Hepatocyte (in vitro differentiated cells): ENCODE measurements at regions not wholly inside any gene's neighbourhood (a gene's known extent, or its start where the extent isn't known, plus 50 kb on each side); places are given as distances from the start of the nearest gene placed in this dataset.

Source experiments
- DNase-seq: peaks from one replicate; pipeline ENCODE4 v3.0.0-alpha.2; 2016; ENCODE audit warnings: low spot score
- H2AFZ ChIP-seq: fragments of 200-600 bp; sonication (generic); 2 replicates; pipeline ENCODE4 v1.6.0; 2016; ENCODE audit warnings: antibody characterized with exemption, mild to moderate bottlenecking
- H3K27ac ChIP-seq: fragments of 200-600 bp; sonication (generic); 2 replicates; pipeline ENCODE4 v1.5.1; 2016; ENCODE audit warnings: mild to moderate bottlenecking
- H3K27me3 ChIP-seq: fragments of 200-600 bp; sonication (generic); 2 replicates; pipeline ENCODE4 v1.6.1; 2016
- H3K36me3 ChIP-seq: fragments of 200-600 bp; sonication (generic); replicated peaks from 2 replicates; pipeline ENCODE4 v1.5.1; 2016; ENCODE audit warnings: low read depth; ENCODE audit not compliant: insufficient read depth
- H3K4me1 ChIP-seq: fragments of 200-600 bp; sonication (generic); 2 replicates; pipeline ENCODE4 v1.5.1; 2016; ENCODE audit warnings: mild to moderate bottlenecking, moderate library complexity; ENCODE audit not compliant: insufficient read depth
- H3K4me2 ChIP-seq: fragments of 200-600 bp; sonication (generic); 2 replicates; pipeline ENCODE4 v1.6.0; 2016
- H3K4me3 ChIP-seq: fragments of 200-600 bp; sonication (generic); 2 replicates; pipeline ENCODE4 v1.5.1; 2016; ENCODE audit warnings: mild to moderate bottlenecking
- H3K79me2 ChIP-seq: fragments of 200-600 bp; sonication (generic); 2 replicates; pipeline ENCODE4 v1.6.0; 2017; ENCODE audit warnings: mild to moderate bottlenecking
- H3K9me2 ChIP-seq: fragments of 200-600 bp; sonication (generic); replicated peaks from 2 replicates; pipeline ENCODE4 v1.6.0; 2017; ENCODE audit warnings: mild to moderate bottlenecking; ENCODE audit not compliant: insufficient read depth
- H3K9me3 ChIP-seq: fragments of 200-600 bp; sonication (generic); 2 replicates; pipeline ENCODE4 v1.5.1; 2016; ENCODE audit warnings: low read depth, mild to moderate bottlenecking
- H4K20me1 ChIP-seq: fragments of 200-600 bp; sonication (generic); 2 replicates; pipeline ENCODE4 v1.6.0; 2016; ENCODE audit warnings: mild to moderate bottlenecking; ENCODE audit not compliant: insufficient read depth, poor library complexity, severe bottlenecking
- EZH2 ChIP-seq: fragments of 200-600 bp; sonication (generic); IDR thresholded peaks from 2 replicates; pipeline ENCODE4 v1.6.1; 2016; ENCODE audit warnings: antibody characterized with exemption, mild to moderate bottlenecking, borderline replicate concordance
- EZH2phosphoT487 ChIP-seq: fragments of 200-600 bp; sonication (generic); IDR thresholded peaks from one replicate; pipeline ENCODE4 v1.6.1; 2018; ENCODE audit warnings: antibody characterized with exemption, mild to moderate bottlenecking, low read depth, moderate library complexity; ENCODE audit not compliant: unreplicated experiment, severe bottlenecking
- WGBS: methylation state at CpG from one replicate; pipeline ENCODE4 v1.1.6; 2016; ENCODE audit warnings: low lambda C conversion rate; ENCODE audit errors: missing lambda C conversion rate; 5-methylcytosine and 5-hydroxymethylcytosine counted together
- TF ChIP-seq, protein P1 (sequence below): fragments of 200-600 bp; sonication (generic); IDR thresholded peaks from 2 replicates; pipeline ENCODE4 v1.5.1; 2016; ENCODE audit warnings: antibody characterized with exemption, mild to moderate bottlenecking; ENCODE audit not compliant: poor library complexity

DNA sequence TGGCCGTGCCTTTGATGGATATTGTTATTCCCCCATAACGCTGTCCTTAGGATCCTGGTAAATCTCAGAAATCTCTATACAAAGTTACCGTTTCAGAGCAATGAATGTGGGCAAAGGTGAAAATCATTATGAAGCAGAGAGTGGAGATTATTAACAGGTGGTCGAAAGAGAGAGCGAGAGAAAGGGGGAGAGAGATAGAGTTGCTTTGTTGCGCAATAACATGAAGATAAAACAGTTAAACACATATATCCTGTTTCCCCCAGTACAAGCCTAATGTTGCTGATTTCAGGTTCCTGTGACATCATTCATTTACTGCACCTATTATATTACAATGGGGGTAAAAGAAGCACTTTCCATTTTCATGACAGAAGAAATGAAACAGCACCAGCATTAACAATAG lies 535.4 kb upstream of the RBFOX1 start:
- no peak for TF ChIP-seq EZH2phosphoT487
- TF ChIP-seq, protein P1, sequence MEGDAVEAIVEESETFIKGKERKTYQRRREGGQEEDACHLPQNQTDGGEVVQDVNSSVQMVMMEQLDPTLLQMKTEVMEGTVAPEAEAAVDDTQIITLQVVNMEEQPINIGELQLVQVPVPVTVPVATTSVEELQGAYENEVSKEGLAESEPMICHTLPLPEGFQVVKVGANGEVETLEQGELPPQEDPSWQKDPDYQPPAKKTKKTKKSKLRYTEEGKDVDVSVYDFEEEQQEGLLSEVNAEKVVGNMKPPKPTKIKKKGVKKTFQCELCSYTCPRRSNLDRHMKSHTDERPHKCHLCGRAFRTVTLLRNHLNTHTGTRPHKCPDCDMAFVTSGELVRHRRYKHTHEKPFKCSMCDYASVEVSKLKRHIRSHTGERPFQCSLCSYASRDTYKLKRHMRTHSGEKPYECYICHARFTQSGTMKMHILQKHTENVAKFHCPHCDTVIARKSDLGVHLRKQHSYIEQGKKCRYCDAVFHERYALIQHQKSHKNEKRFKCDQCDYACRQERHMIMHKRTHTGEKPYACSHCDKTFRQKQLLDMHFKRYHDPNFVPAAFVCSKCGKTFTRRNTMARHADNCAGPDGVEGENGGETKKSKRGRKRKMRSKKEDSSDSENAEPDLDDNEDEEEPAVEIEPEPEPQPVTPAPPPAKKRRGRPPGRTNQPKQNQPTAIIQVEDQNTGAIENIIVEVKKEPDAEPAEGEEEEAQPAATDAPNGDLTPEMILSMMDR, result no peak
- 58% methylated on average over 6 of the region's 6 CpGs for WGBS
- no peaks in the 10 kb centered on the region for H3K36me3 ChIP-seq

DNA sequence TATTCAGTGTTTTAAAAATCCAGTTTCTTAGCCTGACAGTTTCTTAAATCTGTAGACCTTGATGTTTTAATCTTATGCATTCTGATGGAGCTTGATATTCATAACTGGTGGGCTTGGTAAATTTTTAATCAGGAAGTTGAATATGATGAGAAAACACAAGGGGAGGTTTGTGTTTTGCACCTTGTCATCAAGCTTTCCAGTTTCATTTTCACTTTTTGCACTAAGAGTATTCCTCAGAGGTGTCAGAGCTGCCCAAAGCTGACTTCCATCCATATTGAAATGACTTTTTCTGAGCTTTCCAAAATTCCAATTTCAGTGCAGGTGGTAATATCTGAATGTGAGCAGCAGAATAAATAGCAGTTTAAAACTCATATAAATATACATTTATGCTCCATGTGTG lies 555.0 kb upstream of the RBFOX1 start:
- Histone ChIP-seq H3K9me2 (no peaks in the 10 kb centered on the region), H3K36me3 (no peaks in the 10 kb centered on the region), H3K27ac (no peak overlapping the region), H3K27me3 (no peaks in the 10 kb centered on the region), H3K4me3 (no peak overlapping the region), H3K4me2 (no peak overlapping the region), H3K4me1 (no peaks in the 10 kb centered on the region), H3K9me3 (no peaks in the 10 kb centered on the region), H2AFZ (peak overlapping the region; percentile 16), H4K20me1 (no peaks in the 10 kb centered on the region), H3K79me2 (no peaks in the 10 kb centered on the region)
- no peak for DNase-seq
- TF ChIP-seq, protein P1, result no peak
- no peak for TF ChIP-seq EZH2
- no peak for TF ChIP-seq EZH2phosphoT487

More for the DNA sequence above, 535.4 kb upstream of the RBFOX1 start:
- DNase-seq, result no peak
- no peaks in the 10 kb centered on the region for H3K27me3 ChIP-seq
- H3K4me1 ChIP-seq, result no peaks in the 10 kb centered on the region
- H2AFZ ChIP-seq, result no peak overlapping the region
- no peak overlapping the region for H3K27ac ChIP-seq
- no peaks in the 10 kb centered on the region for H3K9me3 ChIP-seq
- H3K79me2 ChIP-seq, result no peaks in the 10 kb centered on the region
- H4K20me1 ChIP-seq, result no peaks in the 10 kb centered on the region
- H3K4me2 ChIP-seq, result no peak overlapping the region
- H3K4me3 ChIP-seq, result no peak overlapping the region
- H3K9me2 ChIP-seq, result no peaks in the 10 kb centered on the region

DNA sequence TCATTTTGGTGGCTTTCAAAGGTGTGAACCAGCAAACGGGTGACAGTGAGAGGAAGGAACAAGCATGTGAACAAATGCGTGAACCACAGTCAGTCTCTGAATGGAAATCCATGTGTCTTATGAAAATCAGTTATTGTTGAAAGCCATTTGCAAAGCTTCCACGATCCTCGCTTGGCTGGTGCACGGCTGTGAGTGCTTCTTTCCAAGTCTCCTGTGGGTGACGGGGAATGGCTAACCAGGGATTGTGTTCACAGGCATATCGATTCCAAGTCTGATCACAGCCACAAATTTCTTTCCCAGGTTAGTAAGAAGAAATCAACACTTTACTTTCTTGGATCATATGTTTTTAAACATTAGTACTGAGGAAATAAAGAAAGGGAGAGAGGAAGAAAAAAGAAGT lies 556.9 kb upstream of the RBFOX1 start:
- no peaks in the 10 kb centered on the region for H3K27me3 ChIP-seq
- DNase-seq, result no peak

More for the DNA sequence above, 556.9 kb upstream of the RBFOX1 start:
- Histone ChIP-seq H3K4me1 (no peaks in the 10 kb centered on the region), H3K36me3 (no peaks in the 10 kb centered on the region), H3K4me2 (no peak overlapping the region), H3K27ac (no peak overlapping the region), H2AFZ (no peak overlapping the region), H4K20me1 (no peaks in the 10 kb centered on the region), H3K4me3 (no peak overlapping the region), H3K9me3 (no peaks in the 10 kb centered on the region), H3K79me2 (no peaks in the 10 kb centered on the region), H3K9me2 (no peaks in the 10 kb centered on the region)
- 90% methylated on average over 7 of the region's 7 CpGs for WGBS
- TF ChIP-seq, protein P1, result no peak
- no peak for TF ChIP-seq EZH2phosphoT487
- no peak for TF ChIP-seq EZH2
